ENCODE measurements at regions not wholly inside any gene's neighbourhood (a gene's known extent, or its start where the extent isn't known, plus 50 kb on each side); places are given as distances from the start of the nearest gene placed in this dataset.
A peak's percentile ranks its signal among the peaks of the same experiment; 100 is the strongest.

DNA sequence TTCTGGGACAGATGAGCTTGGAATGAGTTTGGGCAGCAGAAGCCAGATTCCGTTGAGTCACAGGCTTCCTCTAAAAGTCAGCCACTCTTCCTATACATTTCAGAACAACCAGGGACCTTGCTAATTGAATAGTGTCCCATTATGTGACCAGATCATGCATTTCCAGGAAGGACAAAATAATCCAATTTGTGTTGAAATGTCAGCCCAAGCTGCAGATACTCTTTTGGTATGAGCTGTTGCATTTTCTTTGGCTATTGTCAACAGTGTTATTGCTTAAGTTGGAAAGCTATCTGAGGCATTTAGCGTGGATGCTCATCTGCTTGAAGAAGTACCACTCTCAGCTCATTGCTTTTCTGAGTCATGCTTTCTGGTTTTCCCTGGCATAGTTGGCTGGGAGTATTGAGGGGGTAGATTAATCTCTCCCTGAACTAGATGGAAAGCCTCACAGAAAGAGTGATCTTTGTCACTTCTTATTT, 223.7 kb upstream of the HABP2 start:
- no peak overlapping the region for H3K27ac ChIP-seq (ENCODE audit: low read depth, low read length)
- 86% methylated on average over 1 of the region's 2 CpGs for WGBS (ENCODE audit: insufficient coverage)
- no peaks in the 10 kb centered on the region for H3K36me3 ChIP-seq (ENCODE audit: control insufficient read depth, insufficient read depth, low read length)
- H3K4me1 ChIP-seq (ENCODE audit: control insufficient read depth, insufficient read depth, low read length): no peaks in the 10 kb centered on the region
- no peaks in the 10 kb centered on the region for H3K27me3 ChIP-seq (ENCODE audit: control insufficient read depth, insufficient read depth, low read length)
- H3K4me3 ChIP-seq (ENCODE audit: low read depth, low read length): no peak overlapping the region
- peaks cover 2% of the 10 kb centered on the region for H3K9me3 ChIP-seq (ENCODE audit: control insufficient read depth, insufficient read depth, low read length)
- no peak for DNase-seq (ENCODE audit: low read depth in 4 of 6, low spot score in 6 of 6)

DNA sequence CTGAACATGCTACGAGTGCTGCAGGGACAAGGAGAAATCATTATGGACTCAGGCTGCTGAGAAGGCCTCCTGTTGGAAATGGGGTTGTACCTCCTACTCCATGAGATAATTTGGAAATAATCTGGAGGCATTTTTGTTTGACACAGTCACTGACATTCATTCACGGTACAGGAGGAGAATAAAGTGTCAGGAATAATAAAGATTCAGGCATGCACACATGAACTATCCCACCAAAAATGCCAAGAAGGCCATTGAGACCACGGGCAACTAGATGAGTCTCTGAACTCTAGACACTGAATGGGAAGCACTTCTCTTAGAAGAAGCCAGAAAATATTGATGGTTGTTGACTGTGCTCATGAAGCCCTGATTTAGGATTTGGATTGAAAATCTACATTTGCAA, 220.9 kb upstream of the HABP2 start:
- H3K4me3 ChIP-seq (ENCODE audit: low read depth, low read length): no peak overlapping the region
- no peaks in the 10 kb centered on the region for H3K36me3 ChIP-seq (ENCODE audit: control insufficient read depth, insufficient read depth, low read length)
- no peak overlapping the region for H3K27ac ChIP-seq (ENCODE audit: low read depth, low read length)
- peaks cover 4% of the 10 kb centered on the region for H3K9me3 ChIP-seq (ENCODE audit: control insufficient read depth, insufficient read depth, low read length)
- no peaks in the 10 kb centered on the region for H3K4me1 ChIP-seq (ENCODE audit: control insufficient read depth, insufficient read depth, low read length)
- DNase-seq (ENCODE audit: low read depth in 4 of 6, low spot score in 6 of 6): no peak
- WGBS (ENCODE audit: insufficient coverage): no CpG with 5 or more reads among the region's 3 CpGs
- H3K27me3 ChIP-seq (ENCODE audit: control insufficient read depth, insufficient read depth, low read length): no peaks in the 10 kb centered on the region

DNA sequence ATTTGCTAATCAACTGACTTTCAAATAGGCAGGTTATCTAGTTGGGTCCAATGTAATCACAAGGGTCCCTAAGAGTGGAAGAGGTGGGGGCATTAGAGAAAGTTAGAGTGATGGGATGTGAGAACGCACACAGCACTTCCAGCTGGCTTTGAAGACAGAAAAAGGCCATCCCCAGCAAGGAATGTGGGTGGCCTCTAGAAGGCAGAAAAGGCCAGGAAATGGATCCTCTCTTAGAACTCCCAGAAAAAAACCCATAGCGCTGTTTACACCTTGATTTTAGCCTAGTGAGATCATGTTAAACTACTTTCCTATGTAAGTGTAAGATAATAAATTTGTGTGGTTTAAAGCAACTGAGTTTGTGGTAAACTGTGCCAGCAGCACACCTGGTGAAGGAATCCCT, 219.5 kb upstream of the HABP2 start:
- Histone ChIP-seq H3K36me3 (ENCODE audit: control insufficient read depth, insufficient read depth, low read length) (no peaks in the 10 kb centered on the region), H3K4me1 (ENCODE audit: control insufficient read depth, insufficient read depth, low read length) (no peaks in the 10 kb centered on the region), H3K9me3 (ENCODE audit: control insufficient read depth, insufficient read depth, low read length) (peaks cover 4% of the 10 kb centered on the region), H3K27me3 (ENCODE audit: control insufficient read depth, insufficient read depth, low read length) (no peaks in the 10 kb centered on the region), H3K4me3 (ENCODE audit: low read depth, low read length) (no peak overlapping the region), H3K27ac (ENCODE audit: low read depth, low read length) (no peak overlapping the region)
- DNase-seq (ENCODE audit: low read depth in 4 of 6, low spot score in 6 of 6): no peak
- WGBS (ENCODE audit: insufficient coverage): 50% methylated on average over 1 of the region's 2 CpGs

DNA sequence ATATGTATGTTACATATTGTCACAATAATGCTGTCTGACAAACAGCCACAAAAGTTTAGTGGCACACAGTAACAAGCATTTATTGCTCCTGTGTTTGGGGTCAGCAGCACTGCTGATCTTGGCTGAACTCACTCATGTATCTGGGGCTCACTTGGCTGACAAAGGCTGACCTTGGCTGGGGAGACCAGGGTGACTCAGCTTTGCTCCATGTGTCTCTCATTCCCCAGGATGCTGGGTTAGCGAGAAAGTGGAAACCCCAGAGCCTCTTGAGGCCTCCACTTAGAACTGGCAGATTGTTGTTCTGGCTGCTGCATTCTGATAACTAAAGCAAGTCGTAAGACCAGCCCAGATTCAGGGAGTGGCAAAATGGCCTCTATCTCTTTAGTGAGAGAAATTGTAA, 217.3 kb upstream of the HABP2 start:
- no peaks in the 10 kb centered on the region for H3K27me3 ChIP-seq (ENCODE audit: control insufficient read depth, insufficient read depth, low read length)
- H3K36me3 ChIP-seq (ENCODE audit: control insufficient read depth, insufficient read depth, low read length): no peaks in the 10 kb centered on the region
- H3K4me3 ChIP-seq (ENCODE audit: low read depth, low read length): no peak overlapping the region
- H3K27ac ChIP-seq (ENCODE audit: low read depth, low read length): no peak overlapping the region
- WGBS (ENCODE audit: insufficient coverage): 100% methylated on average over 2 of the region's 2 CpGs
- H3K4me1 ChIP-seq (ENCODE audit: control insufficient read depth, insufficient read depth, low read length): no peaks in the 10 kb centered on the region
- no peak for DNase-seq (ENCODE audit: low read depth in 4 of 6, low spot score in 6 of 6)
- H3K9me3 ChIP-seq (ENCODE audit: control insufficient read depth, insufficient read depth, low read length): peaks cover 4% of the 10 kb centered on the region

DNA sequence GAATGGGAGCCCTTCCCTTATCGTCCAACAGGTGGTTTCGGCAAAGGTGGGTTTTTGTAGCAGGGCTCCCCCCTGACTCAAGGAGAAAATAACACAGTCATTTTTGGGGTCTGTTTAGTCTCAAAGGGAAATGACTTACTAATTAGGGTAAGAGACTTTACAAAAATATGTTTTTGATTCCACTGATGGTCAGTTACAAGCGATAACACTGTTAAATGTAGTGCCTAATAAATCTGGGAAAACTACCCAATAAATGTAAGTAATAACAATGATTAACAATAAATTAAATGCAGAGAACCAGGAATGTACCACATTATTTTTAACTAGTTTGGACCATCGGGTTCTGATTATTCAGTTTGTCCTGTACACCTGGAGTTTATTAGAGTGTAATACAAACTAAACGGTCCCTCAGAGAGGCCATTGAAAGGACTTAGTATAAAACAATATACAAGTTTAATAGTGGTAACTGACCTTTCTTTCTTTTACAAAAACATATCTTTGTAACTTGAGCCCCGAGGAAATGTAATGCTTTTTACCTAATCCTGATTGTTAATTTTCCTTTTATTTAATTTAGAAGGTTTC, 216.2 kb upstream of the HABP2 start:
- no peak overlapping the region for H3K27ac ChIP-seq (ENCODE audit: low read depth, low read length)
- no CpG with 5 or more reads among the region's 6 CpGs for WGBS (ENCODE audit: insufficient coverage)
- peaks cover 4% of the 10 kb centered on the region for H3K9me3 ChIP-seq (ENCODE audit: control insufficient read depth, insufficient read depth, low read length)
- H3K4me3 ChIP-seq (ENCODE audit: low read depth, low read length): no peak overlapping the region
- no peaks in the 10 kb centered on the region for H3K27me3 ChIP-seq (ENCODE audit: control insufficient read depth, insufficient read depth, low read length)
- DNase-seq (ENCODE audit: low read depth in 4 of 6, low spot score in 6 of 6): no peak
- H3K36me3 ChIP-seq (ENCODE audit: control insufficient read depth, insufficient read depth, low read length): no peaks in the 10 kb centered on the region
- no peaks in the 10 kb centered on the region for H3K4me1 ChIP-seq (ENCODE audit: control insufficient read depth, insufficient read depth, low read length)

DNA sequence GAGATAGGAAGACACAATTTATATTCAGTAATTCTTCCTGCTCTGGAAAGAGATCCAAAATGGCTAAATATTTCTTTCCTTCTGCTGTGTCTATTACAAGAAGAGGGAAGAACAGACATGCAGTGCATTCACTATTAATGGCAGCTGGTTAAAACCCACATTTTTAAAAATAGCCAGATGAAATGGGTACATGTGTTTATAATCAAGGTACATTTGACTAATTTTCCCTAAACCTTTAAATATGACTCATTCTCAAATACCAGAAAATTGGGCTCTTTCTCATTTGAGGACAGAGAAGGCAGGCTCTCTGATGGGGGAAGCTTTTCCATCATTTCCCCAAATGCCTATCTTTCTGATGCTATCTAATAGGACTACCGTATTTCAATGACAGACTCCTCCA, 215.7 kb upstream of the HABP2 start:
- Histone ChIP-seq H3K36me3 (ENCODE audit: control insufficient read depth, insufficient read depth, low read length) (no peaks in the 10 kb centered on the region), H3K4me1 (ENCODE audit: control insufficient read depth, insufficient read depth, low read length) (no peaks in the 10 kb centered on the region), H3K27ac (ENCODE audit: low read depth, low read length) (no peak overlapping the region), H3K27me3 (ENCODE audit: control insufficient read depth, insufficient read depth, low read length) (no peaks in the 10 kb centered on the region), H3K4me3 (ENCODE audit: low read depth, low read length) (no peak overlapping the region), H3K9me3 (ENCODE audit: control insufficient read depth, insufficient read depth, low read length) (peaks cover 4% of the 10 kb centered on the region)
- no CpG with 5 or more reads among the region's 1 CpG for WGBS (ENCODE audit: insufficient coverage)
- DNase-seq (ENCODE audit: low read depth in 4 of 6, low spot score in 6 of 6): no peak

DNA sequence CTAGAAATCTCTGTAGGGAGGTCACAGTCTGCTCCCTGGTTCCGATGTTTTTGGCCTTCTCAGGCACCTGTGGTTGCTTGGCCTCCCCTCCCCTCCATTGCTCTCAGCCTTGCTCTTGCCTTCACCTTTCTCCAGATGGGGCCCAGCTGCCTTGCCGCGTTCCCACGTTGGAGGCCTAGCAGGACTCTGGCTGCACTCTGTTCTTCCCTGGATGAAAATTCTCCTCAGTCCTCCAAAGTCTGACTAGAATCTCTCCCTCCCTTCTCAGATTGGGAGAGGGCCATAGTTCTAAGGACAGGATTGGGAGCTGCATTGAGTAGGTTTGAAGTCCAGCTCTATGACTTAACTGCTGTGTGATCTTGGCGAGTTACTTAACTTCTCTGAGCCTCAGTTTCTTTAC, 213.7 kb upstream of the HABP2 start:
- Histone ChIP-seq H3K9me3 (ENCODE audit: control insufficient read depth, insufficient read depth, low read length) (peaks cover 2% of the 10 kb centered on the region), H3K4me1 (ENCODE audit: control insufficient read depth, insufficient read depth, low read length) (no peaks in the 10 kb centered on the region), H3K4me3 (ENCODE audit: low read depth, low read length) (no peak overlapping the region), H3K27ac (ENCODE audit: low read depth, low read length) (no peak overlapping the region), H3K27me3 (ENCODE audit: control insufficient read depth, insufficient read depth, low read length) (no peaks in the 10 kb centered on the region), H3K36me3 (ENCODE audit: control insufficient read depth, insufficient read depth, low read length) (no peaks in the 10 kb centered on the region)
- DNase-seq (ENCODE audit: low read depth in 4 of 6, low spot score in 6 of 6): no peak
- WGBS (ENCODE audit: insufficient coverage): 63% methylated on average over 1 of the region's 5 CpGs

DNA sequence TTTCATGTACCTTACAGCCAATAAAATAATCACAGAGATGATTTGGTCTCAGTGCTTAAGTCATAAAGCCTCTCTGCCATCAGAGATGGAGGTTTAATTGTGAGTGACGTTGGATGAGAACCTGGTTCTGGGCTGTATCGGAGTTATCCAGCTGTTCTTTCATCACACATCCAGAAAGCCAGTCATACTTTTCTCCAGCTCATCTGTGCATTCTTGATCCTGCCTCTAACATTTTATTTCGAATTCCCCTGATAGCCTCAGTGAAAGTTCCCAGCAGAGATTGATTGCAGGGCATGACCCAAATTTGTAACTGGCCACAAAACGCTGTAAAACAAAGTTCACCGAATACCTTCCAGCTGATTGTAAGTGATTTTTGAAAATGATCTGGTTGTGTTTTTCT, 212.6 kb upstream of the HABP2 start:
- H3K27ac ChIP-seq (ENCODE audit: low read depth, low read length): no peak overlapping the region
- no peaks in the 10 kb centered on the region for H3K36me3 ChIP-seq (ENCODE audit: control insufficient read depth, insufficient read depth, low read length)
- DNase-seq (ENCODE audit: low read depth in 4 of 6, low spot score in 6 of 6): no peak
- no peaks in the 10 kb centered on the region for H3K4me1 ChIP-seq (ENCODE audit: control insufficient read depth, insufficient read depth, low read length)
- WGBS (ENCODE audit: insufficient coverage): no CpG with 5 or more reads among the region's 5 CpGs
- H3K9me3 ChIP-seq (ENCODE audit: control insufficient read depth, insufficient read depth, low read length): no peaks in the 10 kb centered on the region
- no peak overlapping the region for H3K4me3 ChIP-seq (ENCODE audit: low read depth, low read length)
- H3K27me3 ChIP-seq (ENCODE audit: control insufficient read depth, insufficient read depth, low read length): no peaks in the 10 kb centered on the region

DNA sequence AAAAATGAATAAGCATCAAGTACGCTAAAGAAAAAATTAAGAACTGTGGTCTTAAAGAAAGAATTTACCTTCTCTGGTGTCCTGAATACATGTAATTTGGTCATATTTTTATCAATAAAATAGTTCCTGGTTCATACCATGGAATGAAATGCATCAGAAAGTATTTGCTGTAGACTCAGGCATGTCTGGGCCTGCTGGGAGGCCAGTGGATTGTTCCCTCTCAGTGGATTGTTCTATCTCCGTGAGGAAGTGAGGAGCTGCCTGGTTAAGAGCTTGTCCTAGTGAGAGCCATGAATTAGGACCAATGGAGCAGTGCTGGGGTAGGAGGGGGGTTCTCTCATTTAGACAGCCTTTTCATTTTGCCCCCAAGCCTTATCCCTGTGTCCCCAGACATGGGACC, 211.7 kb upstream of the HABP2 start:
- Histone ChIP-seq H3K36me3 (ENCODE audit: control insufficient read depth, insufficient read depth, low read length) (no peaks in the 10 kb centered on the region), H3K9me3 (ENCODE audit: control insufficient read depth, insufficient read depth, low read length) (no peaks in the 10 kb centered on the region), H3K4me1 (ENCODE audit: control insufficient read depth, insufficient read depth, low read length) (no peaks in the 10 kb centered on the region), H3K27me3 (ENCODE audit: control insufficient read depth, insufficient read depth, low read length) (no peaks in the 10 kb centered on the region), H3K4me3 (ENCODE audit: low read depth, low read length) (no peak overlapping the region), H3K27ac (ENCODE audit: low read depth, low read length) (no peak overlapping the region)
- no peak for DNase-seq (ENCODE audit: low read depth in 4 of 6, low spot score in 6 of 6)
- no CpG with 5 or more reads among the region's 2 CpGs for WGBS (ENCODE audit: insufficient coverage)

DNA sequence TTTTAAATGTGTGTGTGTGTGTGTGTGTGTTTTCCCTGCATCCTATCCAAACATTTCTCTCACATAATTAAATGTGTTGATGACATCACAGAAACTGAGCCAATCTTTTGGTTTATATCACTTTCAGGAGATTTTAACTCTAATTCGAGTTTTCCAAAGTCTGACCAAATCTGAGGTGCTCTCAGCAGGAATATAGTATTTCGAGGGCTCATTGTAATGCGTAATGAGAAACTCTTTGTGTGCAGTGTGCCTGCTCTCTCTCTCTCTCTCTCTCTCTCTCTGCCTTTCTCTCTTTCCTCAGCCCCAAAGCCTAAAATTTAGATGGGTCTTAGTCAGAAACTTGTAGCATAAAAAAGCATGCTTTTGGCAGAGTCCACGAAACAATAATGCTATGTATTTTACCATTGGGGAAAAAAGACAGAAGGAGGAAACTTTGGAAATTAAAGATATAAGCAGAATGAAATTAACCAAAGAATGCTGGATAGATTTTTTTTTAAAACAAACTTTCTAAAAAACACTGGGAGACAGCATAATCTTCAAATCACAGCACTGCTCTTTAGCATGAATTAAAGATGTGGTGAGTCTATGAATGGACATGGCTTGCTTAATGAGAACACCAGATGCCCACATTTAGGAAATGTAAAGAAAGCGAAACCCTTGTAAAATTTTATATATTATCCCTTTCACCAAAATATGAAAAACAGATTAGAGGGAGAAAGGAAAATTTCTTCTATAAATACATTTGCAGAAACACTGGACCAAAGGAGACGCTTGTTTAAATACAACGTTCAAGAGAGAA, 206.8 kb upstream of the HABP2 start:
- no peaks in the 10 kb centered on the region for H3K36me3 ChIP-seq (ENCODE audit: control insufficient read depth, insufficient read depth, low read length)
- H3K27me3 ChIP-seq (ENCODE audit: control insufficient read depth, insufficient read depth, low read length): no peaks in the 10 kb centered on the region
- H3K27ac ChIP-seq (ENCODE audit: low read depth, low read length): no peak overlapping the region
- H3K4me3 ChIP-seq (ENCODE audit: low read depth, low read length): no peak overlapping the region
- WGBS (ENCODE audit: insufficient coverage): no CpG with 5 or more reads among the region's 7 CpGs
- H3K4me1 ChIP-seq (ENCODE audit: control insufficient read depth, insufficient read depth, low read length): peaks cover 2% of the 10 kb centered on the region
- H3K9me3 ChIP-seq (ENCODE audit: control insufficient read depth, insufficient read depth, low read length): no peaks in the 10 kb centered on the region
- DNase-seq (ENCODE audit: low read depth in 4 of 6, low spot score in 6 of 6): peak in 1 of 6 donors; percentile 20
